B cell (primary cell): ENCODE measurements at regions not wholly inside any gene's neighbourhood (a gene's known extent, or its start where the extent isn't known, plus 50 kb on each side); places are given as distances from the start of the nearest gene placed in this dataset.

Experiments
- ATAC-seq: fragments of 200-7000 bp; cut with Tn5 transposase; one replicate; pipeline ENCODE4 v1.10.0; 2021; ENCODE audit warnings: low read depth, mild to moderate bottlenecking, moderate number of reproducible peaks, moderate library complexity
- CTCF ChIA-PET: fragments of 350-600 bp; sonication (Branson Sonifier 250); formaldehyde crosslinking; loops from one replicate; lab custom pipeline; 2021; ENCODE audit warnings: antibody characterized with exemption, inconsistent platforms; lab: Charles Lee
- POLR2A ChIA-PET: fragments of 350-600 bp; sonication (Branson Sonifier 250); formaldehyde crosslinking; loops from one replicate; lab custom pipeline; 2021; ENCODE audit warnings: antibody characterized with exemption; lab: Charles Lee
- DNase-seq: peaks from one replicate; pipeline ENCODE4 v3.0.0; 2013
- H2AFZ ChIP-seq: 2 replicates; pipeline ENCODE4 v1.6.1; 2012; ENCODE audit warnings: mild to moderate bottlenecking, low read depth, low read length; ENCODE audit not compliant: insufficient read depth, poor library complexity, severe bottlenecking
- H3K27ac ChIP-seq, 2 donors: 1 replicate in 1 of 2; 2 replicates in 1 of 2; pipeline ENCODE4 v1.5.1; 2012 to 2013; ENCODE audit warnings: low read length in 2 of 2, mild to moderate bottlenecking in 2 of 2, moderate library complexity in 1 of 2
- H3K27me3 ChIP-seq, 4 experiments: fragments of 200-600 bp in 1 of 4; sonication (generic) in 1 of 4; replicated peaks in 1 of 4; 1 replicate in 2 of 4; 2 replicates in 2 of 4; pipeline versions ENCODE4 v1.6.1 to v1.7.0; 2013 to 2016; ENCODE audit warnings: low read length in 3 of 4, mild to moderate bottlenecking in 2 of 4, mixed read lengths in 1 of 4, moderate library complexity in 1 of 4; ENCODE audit not compliant: insufficient read depth in 4 of 4, control insufficient read depth in 3 of 4; ENCODE audit errors: control extremely low read depth in 1 of 4
- H3K36me3 ChIP-seq, 2 experiments: replicated peaks in 1 of 2; 1 replicate in 1 of 2; 2 replicates in 1 of 2; pipeline versions ENCODE4 v1.6.1 to v1.7.1; 2013; ENCODE audit warnings: low read length in 1 of 2; ENCODE audit not compliant: insufficient read depth in 2 of 2, control insufficient read depth in 1 of 2; ENCODE audit errors: control extremely low read depth in 1 of 2, extremely low read depth in 1 of 2
- H3K4me1 ChIP-seq, 2 donors: fragments of 200-600 bp in 1 of 2; sonication (generic) in 1 of 2; 1 replicate in 1 of 2; 2 replicates in 1 of 2; pipeline versions ENCODE4 v1.5.1 to v1.6.1; 2013 to 2017; ENCODE audit warnings: low read length in 2 of 2; ENCODE audit not compliant: control insufficient read depth in 2 of 2, insufficient read depth in 2 of 2
- H3K4me2 ChIP-seq: replicated peaks from 2 replicates; pipeline ENCODE3; 2012; ENCODE audit warnings: mild to moderate bottlenecking, low read depth, low read length; ENCODE audit not compliant: poor library complexity, severe bottlenecking
- H3K4me3 ChIP-seq, 5 experiments: fragments of 200-600 bp in 1 of 5; sonication (generic) in 1 of 5; 1 replicate in 3 of 5; 2 replicates in 2 of 5; pipeline versions ENCODE4 v1.5.1 to v1.7.0; 2011 to 2016; ENCODE audit warnings: low read length in 4 of 5, mild to moderate bottlenecking in 4 of 5, low read depth in 2 of 5, control low read depth in 1 of 5, moderate library complexity in 1 of 5; ENCODE audit not compliant: insufficient read depth in 1 of 5; ENCODE audit errors: control extremely low read depth in 1 of 5, extremely low read depth in 1 of 5
- H3K79me2 ChIP-seq: fragments of 200-600 bp; sonication (generic); one replicate; pipeline ENCODE4 v1.6.0; 2016; ENCODE audit warnings: low read length; ENCODE audit not compliant: control insufficient read depth, insufficient read depth
- H3K9ac ChIP-seq: fragments of 200-600 bp; sonication (generic); 2 replicates; pipeline ENCODE4 v1.6.1; 2017; ENCODE audit warnings: mild to moderate bottlenecking, low read length, moderate library complexity
- H3K9me3 ChIP-seq, 3 donors: one replicate each; pipeline versions ENCODE4 v1.6.1 to v1.7.1; 2013; ENCODE audit warnings: low read length in 2 of 3; ENCODE audit not compliant: control insufficient read depth in 2 of 3, insufficient read depth in 1 of 3; ENCODE audit errors: control extremely low read depth in 1 of 3
- H4K20me1 ChIP-seq: 2 replicates; pipeline ENCODE4 v1.6.0; 2012; ENCODE audit warnings: mild to moderate bottlenecking, low read length; ENCODE audit not compliant: insufficient read depth, control insufficient read depth, poor library complexity, severe bottlenecking
- H3K27ac Mint-ChIP-seq: one replicate; pipeline ENCODE4 v1.8.0; 2021; ENCODE audit warnings: mixed read lengths
- H3K27me3 Mint-ChIP-seq: one replicate; pipeline ENCODE4 v1.8.0; 2021; ENCODE audit warnings: mixed read lengths
- H3K4me1 Mint-ChIP-seq: one replicate; pipeline ENCODE4 v1.8.0; 2021; ENCODE audit warnings: mixed read lengths
- H3K4me3 Mint-ChIP-seq: one replicate; pipeline ENCODE4 v1.8.0; 2021; ENCODE audit warnings: mixed read lengths
- H3K9me3 Mint-ChIP-seq: one replicate; pipeline ENCODE4 v1.8.0; 2022; ENCODE audit warnings: mixed read lengths; ENCODE audit not compliant: insufficient read depth
- CTCF ChIP-seq: fragments of 200-600 bp; IDR thresholded peaks from one replicate; pipeline ENCODE4 v1.8.0; 2022; ENCODE audit warnings: antibody characterized with exemption, mild to moderate bottlenecking
- EZH2 ChIP-seq: IDR thresholded peaks from 2 replicates; pipeline ENCODE4 v1.6.1; 2012; ENCODE audit warnings: borderline replicate concordance, low read depth, mild to moderate bottlenecking, moderate library complexity, low read length; ENCODE audit not compliant: insufficient read depth, poor library complexity, severe bottlenecking
- WGBS: methylation state at CpG from one replicate; pipeline ENCODE4 v1.1.5; 2013; ENCODE audit warnings: missing lambda C conversion rate; ENCODE audit not compliant: insufficient coverage; 5-methylcytosine and 5-hydroxymethylcytosine counted together
- intact Hi-C: fragments of 100-400 bp; cut with micrococcal nuclease; formaldehyde crosslinking; loops from one replicate; pipeline ENCODE4 v1.10.0; 2022

- CTCF ChIA-PET: no interaction called here
- H3K27me3 Mint-ChIP-seq: peaks cover 12% of the 10 kb centered on the region
- Histone ChIP-seq H3K27ac (no peak overlapping the region), H3K9ac (no peak overlapping the region), H3K9me3 (peaks cover 0 to 8% (median 7%) of the 10 kb centered on the region in 3 donors), H3K4me1 (no peaks in the 10 kb centered on the region), H2AFZ (no peak overlapping the region), H4K20me1 (no peaks in the 10 kb centered on the region), H3K4me3 (no peak overlapping the region), H3K79me2 (no peaks in the 10 kb centered on the region), H3K4me2 (no peak overlapping the region), H3K27me3 (no peaks in the 10 kb centered on the region), H3K36me3 (no peaks in the 10 kb centered on the region)
- POLR2A ChIA-PET: no interaction called here
- no peaks in the 10 kb centered on the region for H3K4me1 Mint-ChIP-seq
- H3K27ac Mint-ChIP-seq: no peak overlapping the region
- no peak overlapping the region for H3K4me3 Mint-ChIP-seq
- DNase-seq: no peak
- ATAC-seq: no peak
- H3K9me3 Mint-ChIP-seq: peaks cover 4% of the 10 kb centered on the region
- intact Hi-C loops: no loop called here
- TF ChIP-seq CTCF (no peak), EZH2 (no peak)
Measured at GRCh38 chr7:36086571-36086970, 66.5 kb upstream of the EEPD1 start.

- DNase-seq (no peak), ATAC-seq (no peak)
- Histone ChIP-seq H3K4me3 (no peak overlapping the region), H3K4me1 (no peaks in the 10 kb centered on the region), H3K36me3 (no peaks in the 10 kb centered on the region), H2AFZ (no peak overlapping the region), H3K79me2 (no peaks in the 10 kb centered on the region), H3K4me2 (no peak overlapping the region), H3K9ac (no peak overlapping the region), H3K27me3 (no peaks in the 10 kb centered on the region), H4K20me1 (no peaks in the 10 kb centered on the region), H3K27ac (no peak overlapping the region), H3K9me3 (peaks cover 0 to 8% (median 7%) of the 10 kb centered on the region in 3 donors)
- ChIA-PET POLR2A (no interaction called here), CTCF (no interaction called here)
- TF ChIP-seq EZH2 (no peak), CTCF (no peak)
- intact Hi-C loops: no loop called here
- Mint-ChIP-seq H3K4me1 (no peaks in the 10 kb centered on the region), H3K27ac (no peak overlapping the region), H3K27me3 (peaks cover 4% of the 10 kb centered on the region), H3K4me3 (no peak overlapping the region), H3K9me3 (peaks cover 4% of the 10 kb centered on the region)
- 100% methylated on average over 2 of the region's 2 CpGs for WGBS
Measured at GRCh38 chr7:36088553-36088952, 64.5 kb upstream of the EEPD1 start.
